HepG2 (cell line): ENCODE measurements at regions not wholly inside any gene's neighbourhood (a gene's known extent, or its start where the extent isn't known, plus 50 kb on each side); places are given as distances from the start of the nearest gene placed in this dataset.

ENCODE experiments used
- ARNT2 ChIP-seq: sonication (generic); formaldehyde crosslinking; IDR thresholded peaks from 2 replicates; pipeline ENCODE4 v1.8.0; 2022; ENCODE audit warnings: mild to moderate bottlenecking, low read depth, missing genetic modification reagents, moderate library complexity
- MXI1 ChIP-seq: IDR thresholded peaks from 3 replicates; pipeline ENCODE4 v1.6.1; 2012; ENCODE audit warnings: low read depth, low read length, inconsistent platforms, borderline replicate concordance
- NR2F2 ChIP-seq: IDR thresholded peaks from 2 replicates; pipeline ENCODE4 v1.6.1; 2012; ENCODE audit warnings: low read depth, inconsistent platforms, borderline replicate concordance
- POLR2A ChIP-seq, 2 experiments: IDR thresholded peaks; 2 replicates each; pipeline ENCODE4 v1.6.1; 2011; ENCODE audit warnings: low read depth in 2 of 2, low read length in 2 of 2, mild to moderate bottlenecking in 1 of 2, moderate library complexity in 1 of 2; ENCODE audit not compliant: insufficient read depth in 1 of 2
- RBAK ChIP-seq: sonication (generic); formaldehyde crosslinking; IDR thresholded peaks from 2 replicates; pipeline ENCODE4 v1.5.1; 2020; ENCODE audit warnings: mild to moderate bottlenecking, missing genetic modification reagents
- ZBTB37 ChIP-seq: sonication (generic); formaldehyde crosslinking; IDR thresholded peaks from 2 replicates; pipeline ENCODE4 v1.4.0; 2020; ENCODE audit warnings: mild to moderate bottlenecking, missing genetic modification reagents
- ZNF180 ChIP-seq: sonication (generic); formaldehyde crosslinking; IDR thresholded peaks from 2 replicates; pipeline ENCODE4 v1.4.0; 2020; ENCODE audit warnings: low read depth, missing genetic modification reagents, borderline replicate concordance
- ZNF883 ChIP-seq: sonication (generic); formaldehyde crosslinking; IDR thresholded peaks from 2 replicates; pipeline ENCODE4 v1.5.1; 2020; ENCODE audit warnings: mild to moderate bottlenecking, missing genetic modification reagents; ENCODE audit errors: not compliant biosample characterization
- ZZZ3 ChIP-seq: sonication (generic); formaldehyde crosslinking; IDR thresholded peaks from 2 replicates; pipeline ENCODE4 v1.4.0; 2020; ENCODE audit warnings: missing genetic modification reagents, mild to moderate bottlenecking, borderline replicate concordance
- TF ChIP-seq, protein P1 (sequence below): sonication (generic); formaldehyde crosslinking; IDR thresholded peaks from 2 replicates; pipeline ENCODE4 v1.5.0; 2020; ENCODE audit warnings: mild to moderate bottlenecking, missing genetic modification reagents, moderate library complexity

DNA sequence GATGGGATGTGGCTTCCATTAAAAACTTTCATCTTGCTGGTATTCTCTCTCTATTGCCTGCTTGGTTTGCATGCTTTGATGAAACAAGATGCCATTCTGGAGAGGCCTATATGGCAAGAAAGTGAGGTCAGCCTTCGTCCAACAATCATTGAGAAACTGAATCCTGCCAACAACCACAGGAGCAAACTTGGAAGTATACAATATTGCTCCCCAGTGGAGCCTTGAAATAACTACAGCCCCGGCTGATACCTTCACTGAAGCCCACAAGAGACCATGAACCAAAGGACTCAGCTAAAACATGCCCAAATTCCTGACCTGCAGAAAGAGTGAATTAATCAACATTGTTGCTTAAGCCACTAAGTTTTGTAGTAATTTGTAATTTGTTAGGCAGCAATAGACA lies 82.5 kb upstream of the FGF14 start:
- TF ChIP-seq, protein P1, sequence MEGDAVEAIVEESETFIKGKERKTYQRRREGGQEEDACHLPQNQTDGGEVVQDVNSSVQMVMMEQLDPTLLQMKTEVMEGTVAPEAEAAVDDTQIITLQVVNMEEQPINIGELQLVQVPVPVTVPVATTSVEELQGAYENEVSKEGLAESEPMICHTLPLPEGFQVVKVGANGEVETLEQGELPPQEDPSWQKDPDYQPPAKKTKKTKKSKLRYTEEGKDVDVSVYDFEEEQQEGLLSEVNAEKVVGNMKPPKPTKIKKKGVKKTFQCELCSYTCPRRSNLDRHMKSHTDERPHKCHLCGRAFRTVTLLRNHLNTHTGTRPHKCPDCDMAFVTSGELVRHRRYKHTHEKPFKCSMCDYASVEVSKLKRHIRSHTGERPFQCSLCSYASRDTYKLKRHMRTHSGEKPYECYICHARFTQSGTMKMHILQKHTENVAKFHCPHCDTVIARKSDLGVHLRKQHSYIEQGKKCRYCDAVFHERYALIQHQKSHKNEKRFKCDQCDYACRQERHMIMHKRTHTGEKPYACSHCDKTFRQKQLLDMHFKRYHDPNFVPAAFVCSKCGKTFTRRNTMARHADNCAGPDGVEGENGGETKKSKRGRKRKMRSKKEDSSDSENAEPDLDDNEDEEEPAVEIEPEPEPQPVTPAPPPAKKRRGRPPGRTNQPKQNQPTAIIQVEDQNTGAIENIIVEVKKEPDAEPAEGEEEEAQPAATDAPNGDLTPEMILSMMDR (CRISPR knock-in tag), result peak; percentile 15; the same call in 1 of the 2 replicates
- TF ChIP-seq ZNF883 (CRISPR knock-in tag) (no peak), ARNT2 (CRISPR knock-in tag) (no peak), RBAK (CRISPR knock-in tag) (no peak), ZBTB37 (CRISPR knock-in tag) (no peak), ZZZ3 (CRISPR knock-in tag) (no peak), ZNF180 (no peak), MXI1 (no peak), POLR2A (IDR thresholded peaks at IDR 0.05; ENCODE audit: insufficient read depth in 1 of 2, low read depth in 2 of 2, low read length in 2 of 2) (no peak), NR2F2 (no peak)
